ENCODE measurements at regions not wholly inside any gene's neighbourhood (a gene's known extent, or its start where the extent isn't known, plus 50 kb on each side); places are given as distances from the start of the nearest gene placed in this dataset.

- H3K9me3 Mint-ChIP-seq = no peaks in the 10 kb centered on the region
- ChIA-PET CTCF (no interaction called here), POLR2A (interaction anchor here (0.7 kb wide), 1 partner anchor 296 kb away, joined by 5 read pairs; no protein-coding TSS in a partner anchor)
- peaks cover 9% of the 10 kb centered on the region for H3K4me1 Mint-ChIP-seq (ENCODE audit: low read depth)
- H3K4me3 Mint-ChIP-seq = no peak overlapping the region
- no peak for ATAC-seq
- H3K27ac Mint-ChIP-seq = no peak overlapping the region
- TF ChIP-seq CTCF (IDR thresholded peaks at IDR 0.05) = no peak
- DNase-seq = no peak
- no peaks in the 10 kb centered on the region for H3K27me3 Mint-ChIP-seq
- intact Hi-C loops (cut with micrococcal nuclease) = no loop called here
- no peaks in the 10 kb centered on the region for H3K36me3 Mint-ChIP-seq (ENCODE audit: low read depth)
Measured at GRCh38 chr9:690517-691111, 150.9 kb upstream of the DMRT1 start.

- H3K4me3 Mint-ChIP-seq = no peak overlapping the region
- H3K36me3 Mint-ChIP-seq (ENCODE audit: low read depth) = no peaks in the 10 kb centered on the region
- POLR2A ChIA-PET = no interaction called here
- H3K9me3 Mint-ChIP-seq = no peaks in the 10 kb centered on the region
- ATAC-seq (no peak), DNase-seq (no peak)
- no peak overlapping the region for H3K27ac Mint-ChIP-seq
- H3K4me1 Mint-ChIP-seq (ENCODE audit: low read depth) = peaks cover 9% of the 10 kb centered on the region
- CTCF ChIA-PET = no interaction called here
- intact Hi-C loops (cut with micrococcal nuclease) = no loop called here
- no peaks in the 10 kb centered on the region for H3K27me3 Mint-ChIP-seq
- no peak for TF ChIP-seq CTCF (IDR thresholded peaks at IDR 0.05)
Measured at GRCh38 chr9:691825-692400, 149.6 kb upstream of the DMRT1 start.

GRCh38 chr9:692636-693129, 148.8 kb upstream of the DMRT1 start:
- no peak overlapping the region for H3K4me3 Mint-ChIP-seq
- peaks cover 9% of the 10 kb centered on the region for H3K4me1 Mint-ChIP-seq (ENCODE audit: low read depth)
- H3K27ac Mint-ChIP-seq = no peak overlapping the region
- DNase-seq (no peak), ATAC-seq (no peak)
- ChIA-PET POLR2A (no interaction called here), CTCF (interaction anchor here (0.8 to 1.6 kb wide), 2 partner anchors 70 to 80 kb away, joined by 3 read pairs; no protein-coding TSS in a partner anchor)
- H3K27me3 Mint-ChIP-seq = no peaks in the 10 kb centered on the region
- no peak for TF ChIP-seq CTCF (IDR thresholded peaks at IDR 0.05)
- intact Hi-C loops (cut with micrococcal nuclease) = no loop called here
- no peaks in the 10 kb centered on the region for H3K9me3 Mint-ChIP-seq
- no peaks in the 10 kb centered on the region for H3K36me3 Mint-ChIP-seq (ENCODE audit: low read depth)

DNA sequence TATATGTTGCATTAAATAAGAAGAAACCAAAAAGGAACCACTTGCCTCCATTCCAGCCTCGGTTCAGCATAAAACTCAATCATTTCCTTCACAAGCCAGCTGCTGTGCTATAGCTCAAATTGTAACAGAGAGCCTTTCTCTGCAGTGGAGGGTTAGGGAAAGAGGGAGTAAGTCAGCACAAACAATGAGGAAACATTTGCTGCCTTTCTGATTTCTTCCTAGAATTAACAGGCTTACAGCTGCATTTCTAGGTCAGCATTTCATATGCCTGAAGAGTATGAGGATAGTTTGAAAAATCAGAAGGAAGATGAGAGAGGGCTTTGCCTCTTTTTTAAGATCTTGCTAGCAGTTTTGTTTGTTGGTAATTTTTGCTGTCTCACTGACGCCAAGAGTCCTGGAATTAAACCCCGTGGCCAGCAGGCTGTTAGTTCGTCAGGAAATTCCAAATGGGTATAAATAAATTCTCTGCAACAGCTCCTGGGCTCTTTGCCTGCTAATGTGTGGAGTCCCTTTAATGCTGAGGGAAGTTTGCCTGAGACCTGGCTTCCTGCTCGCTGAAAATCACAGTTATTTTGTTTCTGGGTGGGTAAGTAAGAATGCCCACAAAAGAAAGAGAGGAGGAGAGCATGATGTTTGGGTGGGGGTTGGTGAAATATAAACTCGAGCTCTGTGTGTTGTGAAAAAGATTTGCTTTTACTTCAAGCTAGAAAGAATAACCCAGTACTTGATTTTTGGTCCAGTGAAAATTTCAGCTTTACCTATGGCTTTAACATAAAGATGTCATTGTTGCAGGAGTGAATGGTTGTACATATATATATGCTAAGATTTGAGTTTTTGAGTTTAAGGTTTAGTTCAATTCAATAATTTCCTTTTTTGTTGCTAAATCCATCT, 148.1 kb upstream of the DMRT1 start:
- intact Hi-C loops (cut with micrococcal nuclease) = no loop called here
- H3K27ac Mint-ChIP-seq = no peak overlapping the region
- DNase-seq = no peak
- ChIA-PET POLR2A (no interaction called here), CTCF (interaction anchor here (0.8 to 1.8 kb wide), 5 partner anchors 12 to 80 kb away, joined by 3 to 5 read pairs (median 3); no protein-coding TSS in a partner anchor)
- no peak for TF ChIP-seq CTCF (IDR thresholded peaks at IDR 0.05)
- no peak overlapping the region for H3K4me3 Mint-ChIP-seq
- ATAC-seq = no peak
- no peaks in the 10 kb centered on the region for H3K36me3 Mint-ChIP-seq (ENCODE audit: low read depth)
- H3K9me3 Mint-ChIP-seq = no peaks in the 10 kb centered on the region
- no peaks in the 10 kb centered on the region for H3K27me3 Mint-ChIP-seq
- peaks cover 9% of the 10 kb centered on the region for H3K4me1 Mint-ChIP-seq (ENCODE audit: low read depth)

DNA sequence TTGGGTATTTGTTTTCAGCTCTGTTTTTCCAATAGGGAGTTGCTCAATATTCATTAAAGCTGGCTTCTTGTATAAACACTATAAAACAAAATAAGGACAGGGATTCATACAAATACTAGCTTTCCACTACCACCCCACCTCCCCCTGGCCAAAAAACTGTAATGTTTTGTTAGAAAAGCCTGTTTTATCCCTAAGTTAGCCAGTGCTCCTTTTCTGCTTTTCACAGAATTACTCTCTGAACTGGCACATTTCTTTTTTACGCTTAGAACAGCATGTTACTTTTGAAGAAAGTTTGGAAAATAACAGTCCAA, 147.4 kb upstream of the DMRT1 start:
- no peaks in the 10 kb centered on the region for H3K9me3 Mint-ChIP-seq
- no peak overlapping the region for H3K4me3 Mint-ChIP-seq
- TF ChIP-seq CTCF (IDR thresholded peaks at IDR 0.05) = no peak
- intact Hi-C loops (cut with micrococcal nuclease) = no loop called here
- H3K36me3 Mint-ChIP-seq (ENCODE audit: low read depth) = no peaks in the 10 kb centered on the region
- no peak overlapping the region for H3K27ac Mint-ChIP-seq
- DNase-seq (no peak), ATAC-seq (no peak)
- CTCF ChIA-PET = interaction anchor here (1.2 to 1.8 kb wide), 4 partner anchors 11 to 68 kb away, joined by 3 to 5 read pairs (median 4); no protein-coding TSS in a partner anchor
- H3K4me1 Mint-ChIP-seq (ENCODE audit: low read depth) = peaks cover 9% of the 10 kb centered on the region
- POLR2A ChIA-PET = no interaction called here
- H3K27me3 Mint-ChIP-seq = no peaks in the 10 kb centered on the region

All from activated CD8-positive, alpha-beta T cell treated with anti-CD3 and anti-CD28 coated beads for 36 hours (primary cell).